Upper lobe of right lung (tissue), 1 donor: ENCODE measurements at regions not wholly inside any gene's neighbourhood (a gene's known extent, or its start where the extent isn't known, plus 50 kb on each side); places are given as distances from the start of the nearest gene placed in this dataset.

Experiments
- ATAC-seq: fragments of 200-7000 bp; cut with Tn5 transposase; one replicate; pipeline ENCODE4 v1.9.1; 2020; ENCODE audit warnings: mild to moderate bottlenecking, moderate library complexity
- DNase-seq: peaks from one replicate; pipeline ENCODE4 v3.0.0-alpha.2; 2020
- H3K27ac ChIP-seq: fragments of 200-600 bp; one replicate; pipeline ENCODE4 v1.8.0; 2022
- H3K27me3 ChIP-seq: fragments of 200-600 bp; one replicate; pipeline ENCODE4 v1.8.0; 2022; ENCODE audit warnings: mild to moderate bottlenecking
- H3K36me3 ChIP-seq: fragments of 200-600 bp; one replicate; pipeline ENCODE4 v1.8.0; 2022
- H3K4me1 ChIP-seq: fragments of 200-600 bp; one replicate; pipeline ENCODE4 v1.8.0; 2022
- H3K4me3 ChIP-seq: fragments of 200-600 bp; one replicate; pipeline ENCODE4 v1.8.0; 2022; ENCODE audit warnings: mild to moderate bottlenecking
- H3K9me3 ChIP-seq: fragments of 200-600 bp; one replicate; pipeline ENCODE4 v1.8.0; 2022
- CTCF ChIP-seq: fragments of 200-600 bp; IDR thresholded peaks from one replicate; pipeline ENCODE4 v1.8.0; 2022; ENCODE audit warnings: antibody characterized with exemption
- intact Hi-C: fragments of 100-400 bp; cut with DNase I; formaldehyde crosslinking; loops from one replicate; pipeline ENCODE4 v1.11.0; 2022
- donor health status: DM: no; HTN: yes; CAD: no; lungs with severe emphysema.

DNA sequence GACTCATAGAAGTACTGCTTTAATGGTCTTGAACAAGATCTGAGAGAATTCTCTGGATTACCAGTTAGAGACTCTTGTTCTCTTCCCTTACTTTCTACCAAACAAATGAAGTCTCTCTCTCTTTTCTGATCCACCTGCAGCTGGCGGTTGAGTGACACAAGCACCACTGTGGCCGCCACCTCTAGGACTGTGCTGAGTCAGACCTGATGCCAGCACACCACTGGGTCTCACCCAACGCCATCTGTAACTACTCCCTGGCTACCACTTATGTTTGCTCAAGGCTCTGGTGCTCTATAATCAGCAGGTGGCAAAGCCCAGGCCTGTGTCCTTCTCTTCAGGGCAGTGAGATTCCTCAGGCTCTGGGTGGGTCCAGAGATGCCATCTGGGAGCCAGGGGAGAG, 1173.5 kb downstream of the RPA4 start:
- no peaks in the 10 kb centered on the region for H3K27me3 ChIP-seq
- TF ChIP-seq CTCF: no peak
- DNase-seq: no peak
- no peaks in the 10 kb centered on the region for H3K36me3 ChIP-seq
- no peak overlapping the region for H3K4me3 ChIP-seq
- no peak overlapping the region for H3K27ac ChIP-seq
- H3K4me1 ChIP-seq: no peaks in the 10 kb centered on the region
- ATAC-seq: no peak
- intact Hi-C loops: no loop called here
- no peaks in the 10 kb centered on the region for H3K9me3 ChIP-seq

- no peaks in the 10 kb centered on the region for H3K4me1 ChIP-seq
- H3K36me3 ChIP-seq: no peaks in the 10 kb centered on the region
- TF ChIP-seq CTCF: no peak
- no peak for DNase-seq
- H3K27ac ChIP-seq: no peak overlapping the region
- no peak for ATAC-seq
- H3K9me3 ChIP-seq: no peaks in the 10 kb centered on the region
- intact Hi-C loops: no loop called here
- no peaks in the 10 kb centered on the region for H3K27me3 ChIP-seq
- H3K4me3 ChIP-seq: no peak overlapping the region
These were observed 1181.4 kb downstream of the RPA4 start for GRCh38 chrX:98065151-98065550.

GRCh38 chrX:98067611-98068010, 1183.9 kb downstream of the RPA4 start:
- no peak for TF ChIP-seq CTCF
- Histone ChIP-seq H3K4me1 (no peaks in the 10 kb centered on the region), H3K4me3 (no peak overlapping the region), H3K27me3 (no peaks in the 10 kb centered on the region), H3K27ac (no peak overlapping the region), H3K36me3 (no peaks in the 10 kb centered on the region), H3K9me3 (no peaks in the 10 kb centered on the region)
- no peak for ATAC-seq
- no peak for DNase-seq
- intact Hi-C loops: no loop called here

- Histone ChIP-seq H3K9me3 (no peaks in the 10 kb centered on the region), H3K36me3 (no peaks in the 10 kb centered on the region), H3K27me3 (no peaks in the 10 kb centered on the region), H3K4me3 (no peak overlapping the region), H3K4me1 (no peaks in the 10 kb centered on the region), H3K27ac (no peak overlapping the region)
- ATAC-seq (no peak), DNase-seq (no peak)
- intact Hi-C loops: no loop called here
- no peak for TF ChIP-seq CTCF
These were observed 1184.4 kb downstream of the RPA4 start for GRCh38 chrX:98068024-98068580.

- Histone ChIP-seq H3K27me3 (no peaks in the 10 kb centered on the region), H3K27ac (no peak overlapping the region), H3K9me3 (no peaks in the 10 kb centered on the region), H3K4me3 (no peak overlapping the region), H3K4me1 (no peaks in the 10 kb centered on the region), H3K36me3 (no peaks in the 10 kb centered on the region)
- ATAC-seq: no peak
- no peak for DNase-seq
- intact Hi-C loops: no loop called here
- no peak for TF ChIP-seq CTCF
These were observed 1187.6 kb downstream of the RPA4 start for GRCh38 chrX:98071331-98071730.

GRCh38 chrX:98077440-98077839, 1193.7 kb downstream of the RPA4 start:
- H3K27ac ChIP-seq: no peak overlapping the region
- H3K36me3 ChIP-seq: no peaks in the 10 kb centered on the region
- H3K4me3 ChIP-seq: no peak overlapping the region
- intact Hi-C loops: no loop called here
- no peak for ATAC-seq
- no peaks in the 10 kb centered on the region for H3K27me3 ChIP-seq
- no peak for DNase-seq
- no peaks in the 10 kb centered on the region for H3K9me3 ChIP-seq
- TF ChIP-seq CTCF: no peak
- no peaks in the 10 kb centered on the region for H3K4me1 ChIP-seq
